ENCODE measurements at regions not wholly inside any gene's neighbourhood (a gene's known extent, or its start where the extent isn't known, plus 50 kb on each side); places are given as distances from the start of the nearest gene placed in this dataset.

DNA sequence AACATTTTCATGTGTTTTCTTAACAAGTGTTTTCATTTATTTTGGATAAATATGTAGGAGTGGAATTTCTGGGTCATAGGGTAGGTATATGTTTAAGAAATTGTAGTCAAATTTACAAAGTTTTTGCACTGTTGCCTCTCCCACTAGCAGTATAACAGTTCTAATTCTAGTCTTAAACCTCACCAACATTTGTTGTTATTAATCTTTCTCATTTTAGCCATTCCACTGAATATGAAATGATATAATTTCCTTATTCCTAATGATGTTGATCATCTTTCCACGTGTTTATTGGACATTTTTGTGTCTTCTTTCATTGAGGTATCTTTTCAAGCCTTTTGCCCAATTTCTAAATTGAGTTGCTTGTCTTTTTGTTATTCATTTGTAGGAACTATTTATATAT is 62.0 kb downstream of the C11orf91 start:
- Histone ChIP-seq H3K9me3 (ENCODE audit: low read depth, low read length, poor library complexity, severe bottlenecking) (no peaks in the 10 kb centered on the region), H3K27me3 (replicated peaks; ENCODE audit: insufficient read depth, low read depth, low read length, poor library complexity) (peaks cover 12% of the 10 kb centered on the region), H3K27ac (ENCODE audit: low read depth, low read length, poor library complexity, severe bottlenecking) (no peak overlapping the region), H3K36me3 (ENCODE audit: insufficient read depth, low read length, poor library complexity, severe bottlenecking) (no peaks in the 10 kb centered on the region), H3K4me1 (ENCODE audit: insufficient read depth, low read length, poor library complexity, severe bottlenecking) (no peaks in the 10 kb centered on the region), H3K4me3 (ENCODE audit: low read depth, low read length, poor library complexity, severe bottlenecking) (no peak overlapping the region)
- ChIA-PET POLR2A (ENCODE audit: low non-redundant PET) (no interaction called here), CTCF (no interaction called here)
- TF ChIP-seq, protein P1, sequence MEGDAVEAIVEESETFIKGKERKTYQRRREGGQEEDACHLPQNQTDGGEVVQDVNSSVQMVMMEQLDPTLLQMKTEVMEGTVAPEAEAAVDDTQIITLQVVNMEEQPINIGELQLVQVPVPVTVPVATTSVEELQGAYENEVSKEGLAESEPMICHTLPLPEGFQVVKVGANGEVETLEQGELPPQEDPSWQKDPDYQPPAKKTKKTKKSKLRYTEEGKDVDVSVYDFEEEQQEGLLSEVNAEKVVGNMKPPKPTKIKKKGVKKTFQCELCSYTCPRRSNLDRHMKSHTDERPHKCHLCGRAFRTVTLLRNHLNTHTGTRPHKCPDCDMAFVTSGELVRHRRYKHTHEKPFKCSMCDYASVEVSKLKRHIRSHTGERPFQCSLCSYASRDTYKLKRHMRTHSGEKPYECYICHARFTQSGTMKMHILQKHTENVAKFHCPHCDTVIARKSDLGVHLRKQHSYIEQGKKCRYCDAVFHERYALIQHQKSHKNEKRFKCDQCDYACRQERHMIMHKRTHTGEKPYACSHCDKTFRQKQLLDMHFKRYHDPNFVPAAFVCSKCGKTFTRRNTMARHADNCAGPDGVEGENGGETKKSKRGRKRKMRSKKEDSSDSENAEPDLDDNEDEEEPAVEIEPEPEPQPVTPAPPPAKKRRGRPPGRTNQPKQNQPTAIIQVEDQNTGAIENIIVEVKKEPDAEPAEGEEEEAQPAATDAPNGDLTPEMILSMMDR (conservative IDR thresholded peaks at IDR 0.05; ENCODE audit: low read depth, low read length), result no peak
- TF ChIP-seq EZH2 (IDR thresholded peaks at IDR 0.05; ENCODE audit: borderline replicate concordance, low read depth, low read length, poor library complexity, severe bottlenecking), result no peak
- intact Hi-C loops (cut with micrococcal nuclease; ENCODE audit: unreplicated experiment), result no loop called here
- DNase-seq (ENCODE audit: low spot score), result no peak
- no TSS peak for BruUV-seq (replicated peaks)

DNA sequence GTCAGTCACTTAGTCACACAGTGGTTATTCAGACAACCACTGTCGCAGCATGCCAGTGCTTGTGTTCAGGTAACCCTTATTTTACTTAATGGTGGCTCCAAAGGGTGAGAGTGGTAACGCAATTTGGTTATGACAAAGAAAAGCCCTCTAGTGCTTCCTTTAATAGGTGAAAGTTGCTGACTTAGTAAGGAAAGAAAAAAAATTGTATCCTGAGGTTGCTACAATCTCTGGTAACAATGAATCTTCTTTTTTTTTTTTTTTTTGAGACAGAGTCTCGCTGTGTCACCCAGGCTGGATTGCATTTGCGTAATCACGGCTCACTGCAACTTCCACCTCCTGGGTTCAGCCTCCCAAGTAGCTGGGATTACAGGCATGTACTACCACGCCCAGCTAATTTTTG is 64.5 kb downstream of the C11orf91 start:
- ChIA-PET POLR2A (ENCODE audit: low non-redundant PET) (no interaction called here), CTCF (no interaction called here)
- H3K27ac ChIP-seq (ENCODE audit: low read depth, low read length, poor library complexity, severe bottlenecking), result no peak overlapping the region
- H3K36me3 ChIP-seq (ENCODE audit: insufficient read depth, low read length, poor library complexity, severe bottlenecking), result no peaks in the 10 kb centered on the region
- no peak for DNase-seq (ENCODE audit: low spot score)
- H3K27me3 ChIP-seq (replicated peaks; ENCODE audit: insufficient read depth, low read depth, low read length, poor library complexity), result peaks cover 10% of the 10 kb centered on the region
- TF ChIP-seq EZH2 (IDR thresholded peaks at IDR 0.05; ENCODE audit: borderline replicate concordance, low read depth, low read length, poor library complexity, severe bottlenecking), result no peak
- TF ChIP-seq, protein P1 (conservative IDR thresholded peaks at IDR 0.05; ENCODE audit: low read depth, low read length), result no peak
- no peaks in the 10 kb centered on the region for H3K4me1 ChIP-seq (ENCODE audit: insufficient read depth, low read length, poor library complexity, severe bottlenecking)
- BruUV-seq (replicated peaks), result no TSS peak
- intact Hi-C loops (cut with micrococcal nuclease; ENCODE audit: unreplicated experiment), result no loop called here
- H3K9me3 ChIP-seq (ENCODE audit: low read depth, low read length, poor library complexity, severe bottlenecking), result no peaks in the 10 kb centered on the region
- no peak overlapping the region for H3K4me3 ChIP-seq (ENCODE audit: low read depth, low read length, poor library complexity, severe bottlenecking)

DNA sequence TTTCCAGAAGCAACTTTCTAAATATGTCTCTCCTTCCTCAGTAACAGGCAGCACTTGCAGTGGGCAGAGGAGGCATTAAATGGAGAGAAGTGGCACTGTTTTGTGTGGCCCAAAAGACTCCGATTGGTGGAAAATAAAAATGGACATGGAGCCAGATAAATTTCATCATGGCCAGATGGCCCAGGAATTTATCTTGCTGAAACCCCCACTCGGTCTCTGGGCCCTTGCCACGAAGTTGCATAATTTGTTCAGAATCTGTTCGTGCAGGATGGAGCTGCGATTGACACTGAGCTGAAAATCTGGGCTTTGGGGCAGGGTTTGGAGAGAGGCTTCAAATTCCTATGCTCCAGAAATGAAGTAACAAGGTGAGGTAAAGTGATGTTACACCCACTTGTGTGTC is 65.5 kb downstream of the C11orf91 start:
- no peak for DNase-seq (ENCODE audit: low spot score)
- Histone ChIP-seq H3K9me3 (ENCODE audit: low read depth, low read length, poor library complexity, severe bottlenecking) (no peaks in the 10 kb centered on the region), H3K4me1 (ENCODE audit: insufficient read depth, low read length, poor library complexity, severe bottlenecking) (no peaks in the 10 kb centered on the region), H3K27ac (ENCODE audit: low read depth, low read length, poor library complexity, severe bottlenecking) (no peak overlapping the region), H3K36me3 (ENCODE audit: insufficient read depth, low read length, poor library complexity, severe bottlenecking) (no peaks in the 10 kb centered on the region), H3K27me3 (replicated peaks; ENCODE audit: insufficient read depth, low read depth, low read length, poor library complexity) (peaks cover 3% of the 10 kb centered on the region), H3K4me3 (ENCODE audit: low read depth, low read length, poor library complexity, severe bottlenecking) (no peak overlapping the region)
- TF ChIP-seq, protein P1 (conservative IDR thresholded peaks at IDR 0.05; ENCODE audit: low read depth, low read length), result no peak
- POLR2A ChIA-PET (ENCODE audit: low non-redundant PET), result no interaction called here
- BruUV-seq (replicated peaks), result no TSS peak
- CTCF ChIA-PET, result interaction anchor here (1.2 kb wide), 1 partner anchor 107 kb away, joined by 3 read pairs; no protein-coding TSS in a partner anchor
- intact Hi-C loops (cut with micrococcal nuclease; ENCODE audit: unreplicated experiment), result no loop called here

Data from A673 (cell line).